CD14-positive monocyte (primary cell): ENCODE measurements at regions not wholly inside any gene's neighbourhood (a gene's known extent, or its start where the extent isn't known, plus 50 kb on each side); places are given as distances from the start of the nearest gene placed in this dataset.

Experiments used
- DNase-seq, 3 donors: peaks; one replicate each; pipeline ENCODE4 v3.0.0-alpha.2; 2011 to 2022
- H2AFZ ChIP-seq: 2 replicates; pipeline ENCODE4 v1.6.0; 2012; ENCODE audit warnings: mild to moderate bottlenecking, low read depth, low read length, inconsistent platforms; ENCODE audit not compliant: insufficient read depth, poor library complexity, severe bottlenecking
- H3K27ac ChIP-seq, 2 donors: 1 replicate in 1 of 2; 2 replicates in 1 of 2; pipeline ENCODE4 v1.5.1; 2012 to 2013; ENCODE audit warnings: low read length in 2 of 2, control low read depth in 1 of 2, inconsistent platforms in 1 of 2, low read depth in 1 of 2, mild to moderate bottlenecking in 1 of 2
- H3K27me3 ChIP-seq, 2 donors: one replicate each; pipeline versions ENCODE4 v1.6.0 to v1.6.1; 2011 to 2013; ENCODE audit warnings: low read length in 2 of 2; ENCODE audit not compliant: control insufficient read depth in 2 of 2, insufficient read depth in 2 of 2
- H3K36me3 ChIP-seq, 2 donors: replicated peaks in 1 of 2; 1 replicate in 1 of 2; 2 replicates in 1 of 2; pipeline versions ENCODE4 v1.5.1 to v1.6.1; 2012 to 2013; ENCODE audit warnings: low read length in 2 of 2, control low read depth in 1 of 2, inconsistent platforms in 1 of 2, mild to moderate bottlenecking in 1 of 2; ENCODE audit not compliant: insufficient read depth in 2 of 2, control insufficient read depth in 1 of 2
- H3K4me1 ChIP-seq, 2 donors: 1 replicate in 1 of 2; 2 replicates in 1 of 2; pipeline versions ENCODE4 v1.5.1 to v1.6.1; 2012 to 2013; ENCODE audit warnings: low read length in 2 of 2, control low read depth in 1 of 2, inconsistent platforms in 1 of 2, mild to moderate bottlenecking in 1 of 2, moderate library complexity in 1 of 2; ENCODE audit not compliant: insufficient read depth in 2 of 2, control insufficient read depth in 1 of 2
- H3K4me2 ChIP-seq: replicated peaks from 2 replicates; pipeline ENCODE3; 2012; ENCODE audit warnings: low read length, moderate library complexity, mild to moderate bottlenecking; ENCODE audit not compliant: poor library complexity, severe bottlenecking; ENCODE audit errors: extremely low read depth
- H3K4me3 ChIP-seq, 3 experiments: fragments of 200-600 bp in 1 of 3; sonication (generic) in 1 of 3; replicated peaks in 1 of 3; 1 replicate in 2 of 3; 2 replicates in 1 of 3; pipeline ENCODE4 v1.5.1; 2011 to 2013; ENCODE audit warnings: low read length in 3 of 3, mild to moderate bottlenecking in 3 of 3, control low read depth in 2 of 3, low read depth in 2 of 3, inconsistent platforms in 1 of 3, moderate library complexity in 1 of 3
- H3K79me2 ChIP-seq: 2 replicates; pipeline ENCODE4 v1.6.0; 2012; ENCODE audit warnings: mild to moderate bottlenecking, control low read depth, inconsistent platforms, low read length, moderate library complexity; ENCODE audit not compliant: insufficient read depth
- H3K9ac ChIP-seq: 2 replicates; pipeline ENCODE4 v1.6.0; 2017; ENCODE audit warnings: low read length, mild to moderate bottlenecking; ENCODE audit not compliant: insufficient read depth, poor library complexity, severe bottlenecking
- H3K9me3 ChIP-seq, 2 donors: replicated peaks in 1 of 2; 1 replicate in 1 of 2; 2 replicates in 1 of 2; pipeline versions ENCODE4 v1.5.1 to v1.6.1; 2012 to 2013; ENCODE audit warnings: low read length in 2 of 2, control low read depth in 1 of 2; ENCODE audit not compliant: control insufficient read depth in 1 of 2, insufficient read depth in 1 of 2
- H4K20me1 ChIP-seq: 2 replicates; pipeline ENCODE4 v1.6.0; 2012; ENCODE audit warnings: mild to moderate bottlenecking, low read length, control low read depth, moderate library complexity; ENCODE audit not compliant: insufficient read depth
- H3K27ac Mint-ChIP-seq, 7 donors: one replicate each; pipeline ENCODE4 v1.8.0; 2020; ENCODE audit warnings: mild to moderate bottlenecking in 7 of 7, mixed read lengths in 7 of 7, moderate library complexity in 6 of 7, inconsistent platforms in 2 of 7
- H3K27me3 Mint-ChIP-seq, 3 donors: one replicate each; pipeline ENCODE4 v1.8.0; 2021 to 2022; ENCODE audit warnings: low read depth in 3 of 3, mild to moderate bottlenecking in 3 of 3, mixed read lengths in 3 of 3, moderate library complexity in 3 of 3, inconsistent platforms in 1 of 3
- H3K36me3 Mint-ChIP-seq, 2 donors: one replicate each; pipeline ENCODE4 v1.8.0; 2020; ENCODE audit warnings: mixed read lengths in 2 of 2, inconsistent platforms in 1 of 2, mild to moderate bottlenecking in 1 of 2
- H3K4me1 Mint-ChIP-seq: one replicate; pipeline ENCODE4 v1.8.0; 2020; ENCODE audit warnings: mild to moderate bottlenecking, mixed read lengths
- H3K4me3 Mint-ChIP-seq, 2 donors: one replicate each; pipeline ENCODE4 v1.8.0; 2020; ENCODE audit warnings: mild to moderate bottlenecking in 2 of 2, mixed read lengths in 2 of 2, moderate library complexity in 1 of 2
- H3K9me3 Mint-ChIP-seq, 7 donors: one replicate each; pipeline ENCODE4 v1.8.0; 2020 to 2022; ENCODE audit warnings: mixed read lengths in 7 of 7, mild to moderate bottlenecking in 6 of 7, moderate library complexity in 6 of 7, inconsistent platforms in 2 of 7
- CTCF ChIP-seq: fragments of 200-600 bp; IDR thresholded peaks from one replicate; pipeline ENCODE4 v1.8.0; 2022; ENCODE audit warnings: antibody characterized with exemption, mild to moderate bottlenecking
- WGBS: methylation state at CpG from one replicate; pipeline ENCODE4 v1.1.5; 2013; ENCODE audit warnings: missing lambda C conversion rate; ENCODE audit not compliant: insufficient coverage; 5-methylcytosine and 5-hydroxymethylcytosine counted together
- intact Hi-C, 2 donors: fragments of 100-400 bp; cut with micrococcal nuclease; formaldehyde crosslinking; loops; one replicate each; pipeline versions ENCODE4 v1.15.0 to v1.15.1; 2023

GRCh38 chr14:98412431-98412830 is 859.6 kb downstream of the BCL11B start:
- Histone ChIP-seq H3K4me2 (no peak overlapping the region), H3K9ac (no peak overlapping the region), H3K27ac (no peak overlapping the region), H3K4me3 (no peak overlapping the region), H3K79me2 (no peaks in the 10 kb centered on the region), H4K20me1 (no peaks in the 10 kb centered on the region), H2AFZ (no peak overlapping the region), H3K4me1 (no peaks in the 10 kb centered on the region), H3K27me3 (no peaks in the 10 kb centered on the region), H3K9me3 (peaks cover 0 to 4% of the 10 kb centered on the region in 2 donors), H3K36me3 (no peaks in the 10 kb centered on the region)
- DNase-seq: no peak
- H3K27ac Mint-ChIP-seq: no peak overlapping the region
- H3K4me1 Mint-ChIP-seq: no peaks in the 10 kb centered on the region
- 89% methylated on average over 2 of the region's 2 CpGs for WGBS
- no peaks in the 10 kb centered on the region for H3K36me3 Mint-ChIP-seq
- no peak for TF ChIP-seq CTCF
- peaks cover 0 to 2% (median 1%) of the 10 kb centered on the region in 3 donors for H3K27me3 Mint-ChIP-seq
- no peak overlapping the region for H3K4me3 Mint-ChIP-seq
- H3K9me3 Mint-ChIP-seq: peaks cover 0 to 7% (median 4%) of the 10 kb centered on the region in 7 donors
- intact Hi-C loops: no loop called here

- no peak overlapping the region for H3K4me2 ChIP-seq
- no peaks in the 10 kb centered on the region for H3K4me1 ChIP-seq
- no peak overlapping the region for H3K27ac ChIP-seq
- H3K27ac Mint-ChIP-seq: no peak overlapping the region
- no peak overlapping the region for H2AFZ ChIP-seq
- H3K27me3 ChIP-seq: no peaks in the 10 kb centered on the region
- intact Hi-C loops: no loop called here
- WGBS: 88% methylated on average over 6 of the region's 6 CpGs
- no peak for DNase-seq
- H3K79me2 ChIP-seq: no peaks in the 10 kb centered on the region
- peaks cover 0 to 2% (median 0%) of the 10 kb centered on the region in 3 donors for H3K27me3 Mint-ChIP-seq
- no peaks in the 10 kb centered on the region for H4K20me1 ChIP-seq
- no peak overlapping the region for H3K9ac ChIP-seq
- no peak overlapping the region for H3K4me3 Mint-ChIP-seq
- no peaks in the 10 kb centered on the region for H3K4me1 Mint-ChIP-seq
- H3K9me3 Mint-ChIP-seq: peaks cover 2 to 10% (median 4%) of the 10 kb centered on the region in 7 donors
- H3K36me3 Mint-ChIP-seq: no peaks in the 10 kb centered on the region
- TF ChIP-seq CTCF: no peak
- H3K9me3 ChIP-seq: peaks cover 0 to 4% of the 10 kb centered on the region in 2 donors
- H3K36me3 ChIP-seq: no peaks in the 10 kb centered on the region
- H3K4me3 ChIP-seq: no peak overlapping the region
Measured at GRCh38 chr14:98415766-98416165, 856.2 kb downstream of the BCL11B start.
